DOHH2 (cell line): ENCODE measurements at regions not wholly inside any gene's neighbourhood (a gene's known extent, or its start where the extent isn't known, plus 50 kb on each side); places are given as distances from the start of the nearest gene placed in this dataset.

Experiments used
- CTCF ChIP-seq: fragments of 200-600 bp; sonication (generic); IDR thresholded peaks from one replicate; pipeline ENCODE4 v1.5.1; 2014; ENCODE audit warnings: antibody characterized with exemption, mild to moderate bottlenecking, low read depth, low read length; ENCODE audit not compliant: poor library complexity, severe bottlenecking
- EZH2phosphoT487 ChIP-seq: fragments of 200-600 bp; sonication (generic); IDR thresholded peaks from 2 replicates; pipeline ENCODE4 v1.6.1; 2017; ENCODE audit warnings: borderline replicate concordance, mild to moderate bottlenecking, antibody characterized with exemption, low read length, moderate library complexity, mixed read lengths

- TF ChIP-seq CTCF (no peak), EZH2phosphoT487 (no peak)
Measured at GRCh38 chr10:78576276-78576675, 492.5 kb upstream of the ZMIZ1 start.
